Activated T-helper 9 cell treated with anti-CD3 and anti-CD28 coated beads, Interleukin-2, amount 50 U/mL, for 16 hours (primary cell): ENCODE measurements at regions not wholly inside any gene's neighbourhood (a gene's known extent, or its start where the extent isn't known, plus 50 kb on each side); places are given as distances from the start of the nearest gene placed in this dataset.
"Not testable (repeated sequence)": the region's sequence is repeated elsewhere in the genome, so short reads cannot be mapped to it uniquely, and the experiment has no call there.

Experiments
- DNase-seq: peaks from one replicate; pipeline ENCODE4 v3.0.0-alpha.2; 2020; ENCODE audit warnings: low read depth

GRCh38 chr13:44814161-44814560, 175.1 kb downstream of the NUFIP1 start:
- DNase-seq: no peak

- no peak for DNase-seq
Measured at GRCh38 chr13:44812818-44813217, 176.5 kb downstream of the NUFIP1 start.

GRCh38 chr13:44810061-44810840, 179.0 kb downstream of the NUFIP1 start:
- DNase-seq: no peak

- no peak for DNase-seq
Measured at GRCh38 chr13:44809190-44809589, 180.1 kb downstream of the NUFIP1 start.

- no peak for DNase-seq
Measured at GRCh38 chr13:44808185-44808584, 181.1 kb downstream of the NUFIP1 start.

GRCh38 chr13:44807449-44808034, 181.7 kb downstream of the NUFIP1 start:
- no peak for DNase-seq

- DNase-seq: no peak
Measured at GRCh38 chr13:44806826-44807225, 182.4 kb downstream of the NUFIP1 start.

- no peak for DNase-seq
Measured at GRCh38 chr13:44805585-44805984, 183.7 kb downstream of the NUFIP1 start.

GRCh38 chr13:44803390-44803789, 185.9 kb downstream of the NUFIP1 start:
- DNase-seq: no peak

- DNase-seq: no peak
Measured at GRCh38 chr13:44802491-44802890, 186.8 kb downstream of the NUFIP1 start.

- DNase-seq: no peak
Measured at GRCh38 chr13:44801990-44802389, 187.3 kb downstream of the NUFIP1 start.

- DNase-seq: no peak
Measured at GRCh38 chr13:44800626-44801025, 188.6 kb downstream of the NUFIP1 start.

- DNase-seq: no peak
Measured at GRCh38 chr13:44797685-44798084, 191.6 kb downstream of the NUFIP1 start.

- no peak for DNase-seq
Measured at GRCh38 chr13:44796597-44797490, 192.4 kb downstream of the NUFIP1 start.

GRCh38 chr13:44796039-44796438, 193.2 kb downstream of the NUFIP1 start:
- DNase-seq: not testable (repeated sequence)

GRCh38 chr13:44795176-44795575, 194.1 kb downstream of the NUFIP1 start:
- no peak for DNase-seq

GRCh38 chr13:44792096-44792495, 197.2 kb downstream of the NUFIP1 start:
- DNase-seq: no peak

- no peak for DNase-seq
Measured at GRCh38 chr13:44790289-44790688, 199.0 kb downstream of the NUFIP1 start.

GRCh38 chr13:44787617-44788016, 201.7 kb downstream of the NUFIP1 start:
- DNase-seq: no peak

GRCh38 chr13:44786756-44787155, 202.5 kb downstream of the NUFIP1 start:
- DNase-seq: no peak

GRCh38 chr13:44785401-44785800, 203.9 kb downstream of the NUFIP1 start:
- no peak for DNase-seq

- DNase-seq: no peak
Measured at GRCh38 chr13:44784708-44785080, 204.6 kb downstream of the NUFIP1 start.
